ENCODE measurements at regions not wholly inside any gene's neighbourhood (a gene's known extent, or its start where the extent isn't known, plus 50 kb on each side); places are given as distances from the start of the nearest gene placed in this dataset.

- TF ChIP-seq ZNF462 (CRISPR knock-in tag; IDR thresholded peaks at IDR 0.05): no peak
- TF ChIP-seq NANOG (IDR thresholded peaks at IDR 0.05; ENCODE audit: borderline replicate concordance): no peak
- TF ChIP-seq ZNF331 (CRISPR knock-in tag; IDR thresholded peaks at IDR 0.05; ENCODE audit: low read depth): no peak
- no peak for TF ChIP-seq ETS1 (IDR thresholded peaks at IDR 0.05)
Measured at GRCh38 chr4:104345598-104346242, 149.0 kb downstream of the CXXC4 start (continued).

GRCh38 chr4:104344342-104344980 lies 150.2 kb downstream of the CXXC4 start:
- ATAC-seq (no peak), DNase-seq (ENCODE audit: low spot score) (no peak)
- Histone ChIP-seq H3K4me1 (ENCODE audit: insufficient read depth) (no peaks in the 10 kb centered on the region), H3F3A (replicated peaks; ENCODE audit: low read depth) (no peaks in the 10 kb centered on the region), H3K27ac (ENCODE audit: low read depth) (no peak overlapping the region), H3K36me3 (ENCODE audit: insufficient read depth) (no peaks in the 10 kb centered on the region; the same call in 1 of the 2 replicates), H3K27me3 (ENCODE audit: insufficient read depth) (no peaks in the 10 kb centered on the region), H3K9me2 (ENCODE audit: insufficient read depth) (no peaks in the 10 kb centered on the region), H3K79me2 (replicated peaks; ENCODE audit: insufficient read depth) (no peaks in the 10 kb centered on the region), H3K4me3 (no peak overlapping the region), H4K20me1 (replicated peaks; ENCODE audit: insufficient read depth) (no peaks in the 10 kb centered on the region), H3K4me2 (no peak overlapping the region), H2AFZ (no peak overlapping the region)
- Mint-ChIP-seq H3K4me3 (no peak overlapping the region), H3K27ac (no peak overlapping the region), H3K36me3 (ENCODE audit: low read depth) (peaks cover 9% of the 10 kb centered on the region), H3K4me1 (no peaks in the 10 kb centered on the region; the same call in 2 of the 3 replicates), H3K27me3 (ENCODE audit: insufficient read depth, low read depth, poor library complexity) (no peaks in the 10 kb centered on the region), H3K9me3 (peaks cover 22% of the 10 kb centered on the region)
- TF ChIP-seq POLR2AphosphoS5 (IDR thresholded peaks at IDR 0.05; ENCODE audit: low read depth) (no peak), ETS1 (IDR thresholded peaks at IDR 0.05) (no peak), ZNF462 (CRISPR knock-in tag; IDR thresholded peaks at IDR 0.05) (no peak)

Data from GM23338 (cell line).